GM12878 (cell line): ENCODE measurements at regions not wholly inside any gene's neighbourhood (a gene's known extent, or its start where the extent isn't known, plus 50 kb on each side); places are given as distances from the start of the nearest gene placed in this dataset.

Experiments
- ATAC-seq: fragments of 200-7000 bp; cut with Tn5 transposase; 3 replicates; pipeline ENCODE4 v1.9.1; 2020; ENCODE audit warnings: mild to moderate bottlenecking, moderate library complexity
- BruUV-seq: library from RNA; stranded (reverse); fragments of 400-500 nt; replicated peaks from 2 replicates; lab custom pipeline; 2021; lab: Mats Ljungman, UMichigan
- CTCF ChIA-PET: fragments of 300-600 bp; sonication (Branson Sonifier 250); formaldehyde crosslinking; extraction: SDS; loops from one replicate; lab custom pipeline; 2021; ENCODE audit warnings: inconsistent platforms; lab: Yijun Ruan, JAX
- POLR2A ChIA-PET: fragments of 350-600 bp; formaldehyde crosslinking; extraction: SDS; loops from one replicate; lab custom pipeline; 2021; ENCODE audit warnings: inconsistent platforms; lab: Charles Lee
- RAD21 ChIA-PET: fragments of 300-600 bp; sonication (Branson Sonifier 250); formaldehyde crosslinking; loops from one replicate; lab custom pipeline; 2023; ENCODE audit warnings: antibody characterized with exemption; ENCODE audit not compliant: unreplicated experiment; lab: Charles Lee
- SMC1A ChIA-PET: fragments of 300-600 bp; sonication (Branson Sonifier 250); formaldehyde crosslinking; loops from one replicate; lab custom pipeline; 2023; ENCODE audit not compliant: unreplicated experiment, uncharacterized antibody; lab: Charles Lee
- DNase-seq: peaks from one replicate; pipeline ENCODE4 v3.0.0-alpha.2; 2011; ENCODE audit warnings: low read depth, low spot score
- FAIRE-seq: peaks from 3 replicates; lab custom pipeline; 2011; peaks lifted over from hg19 to GRCh38; lab: Jason Lieb, UNC
- H2AFZ ChIP-seq: 2 replicates; pipeline ENCODE4 v1.6.0; 2011; ENCODE audit warnings: low read depth, low read length, control low read depth; ENCODE audit not compliant: control insufficient read depth
- H3K27ac ChIP-seq: 2 replicates; pipeline ENCODE4 v1.5.1; 2011; ENCODE audit warnings: control low read depth; ENCODE audit not compliant: control insufficient read depth, insufficient read depth
- H3K27me3 ChIP-seq, 2 experiments: replicated peaks in 1 of 2; 2 replicates each; pipeline versions ENCODE4 v1.6.0 to v1.6.1; 2011; ENCODE audit warnings: low read length in 1 of 2; ENCODE audit not compliant: control insufficient read depth in 2 of 2, insufficient read depth in 2 of 2
- H3K36me3 ChIP-seq, 2 experiments: 2 replicates each; pipeline ENCODE4 v1.5.1; 2011; ENCODE audit warnings: low read length in 1 of 2; ENCODE audit not compliant: control insufficient read depth in 2 of 2, insufficient read depth in 2 of 2
- H3K4me1 ChIP-seq: 2 replicates; pipeline ENCODE4 v1.6.1; 2011; ENCODE audit warnings: mild to moderate bottlenecking, low read length, moderate library complexity, mixed read lengths; ENCODE audit not compliant: control insufficient read depth, insufficient read depth
- H3K4me2 ChIP-seq: 2 replicates; pipeline ENCODE4 v1.6.0; 2011; ENCODE audit warnings: control low read depth; ENCODE audit not compliant: control insufficient read depth, insufficient read depth
- H3K4me3 ChIP-seq: fragments of 200-600 bp; sonication (generic); 2 replicates; pipeline ENCODE4 v1.5.1; 2016
- H3K79me2 ChIP-seq: 2 replicates; pipeline ENCODE4 v1.6.0; 2011; ENCODE audit warnings: low read length; ENCODE audit not compliant: control insufficient read depth, insufficient read depth
- H3K9ac ChIP-seq: 2 replicates; pipeline ENCODE4 v1.8.0; 2011; ENCODE audit warnings: low read length, control low read depth, mixed read lengths; ENCODE audit not compliant: control insufficient read depth, insufficient read depth
- H3K9me3 ChIP-seq: replicated peaks from 3 replicates; pipeline ENCODE4 v1.5.1; 2011; ENCODE audit warnings: mild to moderate bottlenecking, low read length; ENCODE audit not compliant: control insufficient read depth, insufficient read depth
- H4K20me1 ChIP-seq: 2 replicates; pipeline ENCODE4 v1.6.0; 2011; ENCODE audit not compliant: control insufficient read depth, insufficient read depth
- LARP7 ChIP-seq: fragments of 450-650 bp; IDR thresholded peaks from 2 replicates; pipeline ENCODE4 v1.6.1; 2017; ENCODE audit warnings: mild to moderate bottlenecking
- MTA3 ChIP-seq: IDR thresholded peaks from 2 replicates; pipeline ENCODE4 v1.6.1; 2012; ENCODE audit warnings: low read length, inconsistent platforms, borderline replicate concordance
- MXI1 ChIP-seq: fragments of 150-350 bp; IDR thresholded peaks from 2 replicates; pipeline ENCODE4 v1.6.1; 2011; ENCODE audit warnings: low read depth, mild to moderate bottlenecking, inconsistent platforms, low read length, improper control_type of control experiment
- PBX3 ChIP-seq: IDR thresholded peaks from 2 replicates; pipeline ENCODE4 v1.6.1; 2011; ENCODE audit warnings: mild to moderate bottlenecking, low read depth, low read length, moderate library complexity; ENCODE audit not compliant: insufficient replicate concordance
- SMC3 ChIP-seq: IDR thresholded peaks from 2 replicates; pipeline ENCODE4 v1.6.1; 2011; ENCODE audit warnings: low read length, improper control_type of control experiment, borderline replicate concordance
- STAT1 ChIP-seq: fragments of 450-650 bp; conservative IDR thresholded peaks from 2 replicates; pipeline ENCODE4 v1.6.1; 2014; ENCODE audit warnings: antibody characterized with exemption, mild to moderate bottlenecking
- WGBS: methylation state at CpG from one replicate; pipeline ENCODE4 v1.1.6; 2016; ENCODE audit warnings: low lambda C conversion rate; ENCODE audit not compliant: insufficient replicate concordance, insufficient coverage; ENCODE audit errors: missing lambda C conversion rate; 5-methylcytosine and 5-hydroxymethylcytosine counted together
- in situ Hi-C: fragments of 300-500 bp; cut with MboI; formaldehyde crosslinking; loops from 9 replicates; pipeline ENCODE4 v1.14.3; 2018; ENCODE audit warnings: mixed read lengths
- intact Hi-C: fragments of 100-400 bp; cut with micrococcal nuclease; formaldehyde crosslinking; loops from one replicate; pipeline ENCODE4 v1.14.2; 2022; ENCODE audit not compliant: unreplicated experiment
- TF ChIP-seq, protein P1 (sequence below): fragments of 450-650 bp; IDR thresholded peaks from 2 replicates; pipeline ENCODE4 v1.6.1; 2017; ENCODE audit warnings: mild to moderate bottlenecking, moderate library complexity
- TF ChIP-seq, protein P2 (sequence below): IDR thresholded peaks from 2 replicates; pipeline ENCODE4 v1.6.1; 2011; ENCODE audit warnings: borderline replicate concordance, low read depth, mild to moderate bottlenecking, moderate library complexity, low read length; ENCODE audit not compliant: insufficient read depth, poor library complexity, severe bottlenecking
- TF ChIP-seq, protein P3 (sequence below): fragments of 450-650 bp; IDR thresholded peaks from 2 replicates; pipeline ENCODE4 v1.6.1; 2017; ENCODE audit warnings: mild to moderate bottlenecking, moderate library complexity

DNA sequence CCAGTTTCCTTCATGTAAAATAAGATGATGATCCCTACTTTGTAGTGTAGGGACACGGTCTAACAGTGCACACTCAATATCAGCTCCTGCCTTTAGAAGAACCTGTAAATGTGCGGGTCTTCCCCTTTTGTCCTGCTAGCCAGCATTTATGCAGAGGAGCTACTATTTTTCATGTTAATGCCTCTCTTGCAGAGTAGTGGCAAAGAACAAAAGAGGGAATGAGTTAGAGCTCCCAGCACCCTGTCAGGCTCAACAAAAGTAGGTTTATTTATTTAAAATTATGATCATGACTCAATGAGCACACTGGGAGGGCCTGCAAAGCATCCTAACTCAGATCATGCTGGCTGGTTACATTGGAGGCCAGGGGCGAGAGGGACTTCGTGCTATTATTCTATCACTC, 414.5 kb upstream of the COBL start (continued):
- TF ChIP-seq SMC3 (no peak), MXI1 (no peak), STAT1 (no peak)
- TF ChIP-seq, protein P1, sequence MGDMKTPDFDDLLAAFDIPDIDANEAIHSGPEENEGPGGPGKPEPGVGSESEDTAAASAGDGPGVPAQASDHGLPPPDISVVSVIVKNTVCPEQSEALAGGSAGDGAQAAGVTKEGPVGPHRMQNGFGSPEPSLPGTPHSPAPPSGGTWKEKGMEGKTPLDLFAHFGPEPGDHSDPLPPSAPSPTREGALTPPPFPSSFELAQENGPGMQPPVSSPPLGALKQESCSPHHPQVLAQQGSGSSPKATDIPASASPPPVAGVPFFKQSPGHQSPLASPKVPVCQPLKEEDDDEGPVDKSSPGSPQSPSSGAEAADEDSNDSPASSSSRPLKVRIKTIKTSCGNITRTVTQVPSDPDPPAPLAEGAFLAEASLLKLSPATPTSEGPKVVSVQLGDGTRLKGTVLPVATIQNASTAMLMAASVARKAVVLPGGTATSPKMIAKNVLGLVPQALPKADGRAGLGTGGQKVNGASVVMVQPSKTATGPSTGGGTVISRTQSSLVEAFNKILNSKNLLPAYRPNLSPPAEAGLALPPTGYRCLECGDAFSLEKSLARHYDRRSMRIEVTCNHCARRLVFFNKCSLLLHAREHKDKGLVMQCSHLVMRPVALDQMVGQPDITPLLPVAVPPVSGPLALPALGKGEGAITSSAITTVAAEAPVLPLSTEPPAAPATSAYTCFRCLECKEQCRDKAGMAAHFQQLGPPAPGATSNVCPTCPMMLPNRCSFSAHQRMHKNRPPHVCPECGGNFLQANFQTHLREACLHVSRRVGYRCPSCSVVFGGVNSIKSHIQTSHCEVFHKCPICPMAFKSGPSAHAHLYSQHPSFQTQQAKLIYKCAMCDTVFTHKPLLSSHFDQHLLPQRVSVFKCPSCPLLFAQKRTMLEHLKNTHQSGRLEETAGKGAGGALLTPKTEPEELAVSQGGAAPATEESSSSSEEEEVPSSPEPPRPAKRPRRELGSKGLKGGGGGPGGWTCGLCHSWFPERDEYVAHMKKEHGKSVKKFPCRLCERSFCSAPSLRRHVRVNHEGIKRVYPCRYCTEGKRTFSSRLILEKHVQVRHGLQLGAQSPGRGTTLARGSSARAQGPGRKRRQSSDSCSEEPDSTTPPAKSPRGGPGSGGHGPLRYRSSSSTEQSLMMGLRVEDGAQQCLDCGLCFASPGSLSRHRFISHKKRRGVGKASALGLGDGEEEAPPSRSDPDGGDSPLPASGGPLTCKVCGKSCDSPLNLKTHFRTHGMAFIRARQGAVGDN: no peak

- WGBS: 20% methylated on average over 2 of the region's 2 CpGs
- Histone ChIP-seq H3K9me3 (no peaks in the 10 kb centered on the region), H3K36me3 (no peaks in the 10 kb centered on the region), H3K79me2 (no peaks in the 10 kb centered on the region), H3K27ac (no peak overlapping the region), H2AFZ (no peak overlapping the region), H3K4me2 (no peak overlapping the region), H4K20me1 (no peaks in the 10 kb centered on the region), H3K9ac (no peak overlapping the region), H3K4me3 (no peak overlapping the region), H3K4me1 (no peaks in the 10 kb centered on the region), H3K27me3 (no peaks in the 10 kb centered on the region)
- intact Hi-C loops (no loop called here), in situ Hi-C loops (no loop called here)
- CTCF ChIA-PET: no interaction called here
- no TSS peak for BruUV-seq
- DNase-seq (no peak), FAIRE-seq (no peak), ATAC-seq (no peak)
- SMC1A ChIA-PET: no interaction called here
- POLR2A ChIA-PET: no interaction called here
- RAD21 ChIA-PET: no interaction called here
- TF ChIP-seq, protein P2, sequence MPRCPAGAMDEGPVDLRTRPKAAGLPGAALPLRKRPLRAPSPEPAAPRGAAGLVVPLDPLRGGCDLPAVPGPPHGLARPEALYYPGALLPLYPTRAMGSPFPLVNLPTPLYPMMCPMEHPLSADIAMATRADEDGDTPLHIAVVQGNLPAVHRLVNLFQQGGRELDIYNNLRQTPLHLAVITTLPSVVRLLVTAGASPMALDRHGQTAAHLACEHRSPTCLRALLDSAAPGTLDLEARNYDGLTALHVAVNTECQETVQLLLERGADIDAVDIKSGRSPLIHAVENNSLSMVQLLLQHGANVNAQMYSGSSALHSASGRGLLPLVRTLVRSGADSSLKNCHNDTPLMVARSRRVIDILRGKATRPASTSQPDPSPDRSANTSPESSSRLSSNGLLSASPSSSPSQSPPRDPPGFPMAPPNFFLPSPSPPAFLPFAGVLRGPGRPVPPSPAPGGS: no peak
- TF ChIP-seq, protein P3, sequence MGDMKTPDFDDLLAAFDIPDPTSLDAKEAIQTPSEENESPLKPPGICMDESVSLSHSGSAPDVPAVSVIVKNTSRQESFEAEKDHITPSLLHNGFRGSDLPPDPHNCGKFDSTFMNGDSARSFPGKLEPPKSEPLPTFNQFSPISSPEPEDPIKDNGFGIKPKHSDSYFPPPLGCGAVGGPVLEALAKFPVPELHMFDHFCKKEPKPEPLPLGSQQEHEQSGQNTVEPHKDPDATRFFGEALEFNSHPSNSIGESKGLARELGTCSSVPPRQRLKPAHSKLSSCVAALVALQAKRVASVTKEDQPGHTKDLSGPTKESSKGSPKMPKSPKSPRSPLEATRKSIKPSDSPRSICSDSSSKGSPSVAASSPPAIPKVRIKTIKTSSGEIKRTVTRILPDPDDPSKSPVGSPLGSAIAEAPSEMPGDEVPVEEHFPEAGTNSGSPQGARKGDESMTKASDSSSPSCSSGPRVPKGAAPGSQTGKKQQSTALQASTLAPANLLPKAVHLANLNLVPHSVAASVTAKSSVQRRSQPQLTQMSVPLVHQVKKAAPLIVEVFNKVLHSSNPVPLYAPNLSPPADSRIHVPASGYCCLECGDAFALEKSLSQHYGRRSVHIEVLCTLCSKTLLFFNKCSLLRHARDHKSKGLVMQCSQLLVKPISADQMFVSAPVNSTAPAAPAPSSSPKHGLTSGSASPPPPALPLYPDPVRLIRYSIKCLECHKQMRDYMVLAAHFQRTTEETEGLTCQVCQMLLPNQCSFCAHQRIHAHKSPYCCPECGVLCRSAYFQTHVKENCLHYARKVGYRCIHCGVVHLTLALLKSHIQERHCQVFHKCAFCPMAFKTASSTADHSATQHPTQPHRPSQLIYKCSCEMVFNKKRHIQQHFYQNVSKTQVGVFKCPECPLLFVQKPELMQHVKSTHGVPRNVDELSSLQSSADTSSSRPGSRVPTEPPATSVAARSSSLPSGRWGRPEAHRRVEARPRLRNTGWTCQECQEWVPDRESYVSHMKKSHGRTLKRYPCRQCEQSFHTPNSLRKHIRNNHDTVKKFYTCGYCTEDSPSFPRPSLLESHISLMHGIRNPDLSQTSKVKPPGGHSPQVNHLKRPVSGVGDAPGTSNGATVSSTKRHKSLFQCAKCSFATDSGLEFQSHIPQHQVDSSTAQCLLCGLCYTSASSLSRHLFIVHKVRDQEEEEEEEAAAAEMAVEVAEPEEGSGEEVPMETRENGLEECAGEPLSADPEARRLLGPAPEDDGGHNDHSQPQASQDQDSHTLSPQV: no peak
- TF ChIP-seq MXI1 (no peak), MTA3 (no peak), LARP7 (no peak), PBX3 (no peak)
Measured at GRCh38 chr7:51727441-51727840, 410.8 kb upstream of the COBL start.
